H9 (cell line): ENCODE measurements at regions not wholly inside any gene's neighbourhood (a gene's known extent, or its start where the extent isn't known, plus 50 kb on each side); places are given as distances from the start of the nearest gene placed in this dataset.

Source experiments
- DNase-seq: peaks from one replicate; pipeline ENCODE4 v3.0.0-alpha.2; 2017
- H2AFZ ChIP-seq: one replicate; pipeline ENCODE4 v1.6.1; 2013; ENCODE audit warnings: mild to moderate bottlenecking, low read length, control low read depth, moderate library complexity
- H2AK5ac ChIP-seq: 2 replicates; pipeline ENCODE4 v1.6.1; 2013; ENCODE audit warnings: low read length, control low read depth, mixed read lengths; ENCODE audit not compliant: insufficient read length
- H2BK120ac ChIP-seq: one replicate; pipeline ENCODE4 v1.6.1; 2013; ENCODE audit warnings: low read depth, mild to moderate bottlenecking, low read length, control low read depth, inconsistent platforms; ENCODE audit not compliant: poor library complexity, severe bottlenecking
- H2BK12ac ChIP-seq: 2 replicates; pipeline ENCODE4 v1.6.1; 2013; ENCODE audit warnings: low read length, control low read depth, mixed read lengths, low read depth; ENCODE audit not compliant: insufficient read length
- H2BK15ac ChIP-seq: 2 replicates; pipeline ENCODE4 v1.6.1; 2013; ENCODE audit warnings: low read depth, low read length, control low read depth
- H2BK20ac ChIP-seq: one replicate; pipeline ENCODE4 v1.6.1; 2013; ENCODE audit warnings: low read depth, mild to moderate bottlenecking, low read length, control low read depth, inconsistent platforms; ENCODE audit not compliant: poor library complexity, severe bottlenecking
- H2BK5ac ChIP-seq: 2 replicates; pipeline ENCODE4 v1.6.1; 2013; ENCODE audit warnings: low read length, control low read depth, mixed read lengths; ENCODE audit not compliant: insufficient read length
- H3K14ac ChIP-seq: 2 replicates; pipeline ENCODE4 v1.6.1; 2013; ENCODE audit warnings: low read length, control low read depth; ENCODE audit not compliant: insufficient read depth
- H3K18ac ChIP-seq: 2 replicates; pipeline ENCODE4 v1.6.1; 2013; ENCODE audit warnings: low read depth, mild to moderate bottlenecking, mixed read lengths, low read length, control low read depth; ENCODE audit not compliant: insufficient read length
- H3K23ac ChIP-seq: 2 replicates; pipeline ENCODE4 v1.6.1; 2013; ENCODE audit warnings: low read length, control low read depth, mixed read lengths, low read depth; ENCODE audit not compliant: insufficient read length
- H3K23me2 ChIP-seq: 2 replicates; pipeline ENCODE4 v1.6.1; 2013; ENCODE audit warnings: low read depth, mild to moderate bottlenecking, mixed read lengths, low read length, control low read depth; ENCODE audit not compliant: insufficient read length, poor library complexity, severe bottlenecking
- H3K27ac ChIP-seq: 2 replicates; pipeline ENCODE4 v1.5.1; 2013; ENCODE audit warnings: low read length, control low read depth, mixed read lengths, low read depth; ENCODE audit not compliant: insufficient read length
- H3K27me3 ChIP-seq: 2 replicates; pipeline ENCODE4 v1.6.1; 2013; ENCODE audit warnings: low read length, control low read depth, inconsistent platforms; ENCODE audit not compliant: insufficient read depth
- H3K4ac ChIP-seq: 2 replicates; pipeline ENCODE4 v1.6.1; 2013; ENCODE audit warnings: low read depth, mild to moderate bottlenecking, control low read depth, inconsistent platforms, low read length, moderate library complexity
- H3K4me1 ChIP-seq: 2 replicates; pipeline ENCODE4 v1.6.1; 2013; ENCODE audit warnings: low read length, control low read depth, inconsistent platforms; ENCODE audit not compliant: insufficient read depth
- H3K4me2 ChIP-seq: 2 replicates; pipeline ENCODE4 v1.6.1; 2013; ENCODE audit warnings: low read length, control low read depth, mixed read lengths; ENCODE audit not compliant: insufficient read length, insufficient read depth
- H3K56ac ChIP-seq: 2 replicates; pipeline ENCODE4 v1.6.1; 2013; ENCODE audit warnings: low read depth, mild to moderate bottlenecking, mixed read lengths, low read length, control low read depth; ENCODE audit not compliant: insufficient read length
- H3K79me1 ChIP-seq: 2 replicates; pipeline ENCODE4 v1.6.1; 2013; ENCODE audit warnings: low read depth, mild to moderate bottlenecking, moderate library complexity, low read length, control low read depth, inconsistent platforms; ENCODE audit not compliant: insufficient read depth, poor library complexity, severe bottlenecking
- H3K79me2 ChIP-seq: 2 replicates; pipeline ENCODE4 v1.6.1; 2013; ENCODE audit warnings: low read length, control low read depth, inconsistent platforms; ENCODE audit not compliant: insufficient read depth
- H3K9ac ChIP-seq: 2 replicates; pipeline ENCODE4 v1.6.1; 2013; ENCODE audit warnings: low read length, control low read depth, mixed read lengths; ENCODE audit not compliant: insufficient read length; ENCODE audit errors: extremely low read depth
- H3K9me3 ChIP-seq: one replicate; pipeline ENCODE4 v1.6.1; 2013; ENCODE audit warnings: low read depth, low read length, inconsistent platforms; ENCODE audit not compliant: control insufficient read depth
- H3T11ph ChIP-seq: one replicate; pipeline ENCODE4 v1.6.1; 2013; ENCODE audit warnings: mild to moderate bottlenecking, low read length, control low read depth, inconsistent platforms
- H4K20me1 ChIP-seq: one replicate; pipeline ENCODE4 v1.6.1; 2013; ENCODE audit not compliant: control insufficient read depth, insufficient read length, insufficient read depth
- H4K5ac ChIP-seq: 2 replicates; pipeline ENCODE4 v1.6.1; 2013; ENCODE audit warnings: low read depth, mild to moderate bottlenecking, mixed read lengths, low read length, control low read depth; ENCODE audit not compliant: insufficient read length
- H4K8ac ChIP-seq: replicated peaks from 2 replicates; pipeline ENCODE4 v1.6.1; 2013; ENCODE audit warnings: low read length, control low read depth, mixed read lengths, low read depth; ENCODE audit not compliant: insufficient read length
- H4K91ac ChIP-seq: 2 replicates; pipeline ENCODE4 v1.6.1; 2013; ENCODE audit warnings: low read depth, mild to moderate bottlenecking, moderate library complexity, mixed read lengths, low read length, control low read depth; ENCODE audit not compliant: insufficient read length
- H3K27ac Mint-ChIP-seq, 3 experiments: 2 replicates in 2 of 3; 3 replicates in 1 of 3; pipeline ENCODE4 v1.8.0; 2020 to 2021; ENCODE audit warnings: mixed read lengths in 3 of 3, mild to moderate bottlenecking in 1 of 3, moderate library complexity in 1 of 3
- H3K27me3 Mint-ChIP-seq: 2 replicates; pipeline ENCODE4 v1.8.0; 2021; ENCODE audit warnings: low read depth, mild to moderate bottlenecking, moderate library complexity, mixed read lengths
- H3K36me3 Mint-ChIP-seq, 3 experiments: 2 replicates in 2 of 3; 3 replicates in 1 of 3; pipeline ENCODE4 v1.8.0; 2020 to 2021; ENCODE audit warnings: low read depth in 3 of 3, mixed read lengths in 3 of 3; ENCODE audit not compliant: insufficient read depth in 1 of 3
- H3K4me1 Mint-ChIP-seq, 2 experiments: 2 replicates each; pipeline ENCODE4 v1.8.0; 2020; ENCODE audit warnings: mixed read lengths in 2 of 2
- H3K4me3 Mint-ChIP-seq, 2 experiments: 2 replicates in 1 of 2; 3 replicates in 1 of 2; pipeline ENCODE4 v1.8.0; 2020 to 2021; ENCODE audit warnings: mild to moderate bottlenecking in 2 of 2, mixed read lengths in 2 of 2, moderate library complexity in 1 of 2
- H3K9me3 Mint-ChIP-seq, 2 experiments: 2 replicates in 1 of 2; 3 replicates in 1 of 2; pipeline ENCODE4 v1.8.0; 2020; ENCODE audit warnings: mild to moderate bottlenecking in 2 of 2, mixed read lengths in 2 of 2, moderate library complexity in 1 of 2
- CTCF ChIP-seq: fragments of 200-600 bp; sonication (generic); conservative IDR thresholded peaks from 3 replicates; pipeline ENCODE4 v1.8.0; 2021; ENCODE audit warnings: antibody characterized with exemption, mild to moderate bottlenecking
- WGBS: extraction: QIAGEN DNeasy Blood & Tissue Kit; methylation state at CpG from one replicate; pipeline ENCODE4 v1.1.7; 2013; ENCODE audit warnings: missing lambda C conversion rate, low lambda C conversion rate, mixed read lengths; ENCODE audit not compliant: insufficient read length; ENCODE audit errors: extremely low coverage; 5-methylcytosine and 5-hydroxymethylcytosine counted together

GRCh38 chr12:111122458-111122878 is 202.1 kb upstream of the MYL2 start:
- Histone ChIP-seq H2AFZ (no peak overlapping the region), H3K9ac (no peak overlapping the region), H3T11ph (no peak overlapping the region), H3K79me1 (no peaks in the 10 kb centered on the region), H2BK120ac (no peak overlapping the region), H3K23me2 (no peaks in the 10 kb centered on the region), H4K20me1 (no peaks in the 10 kb centered on the region), H3K18ac (no peak overlapping the region), H3K56ac (no peak overlapping the region), H4K5ac (no peak overlapping the region), H2BK5ac (no peak overlapping the region), H4K8ac (no peak overlapping the region), H2BK12ac (no peak overlapping the region), H3K14ac (no peak overlapping the region), H3K27me3 (no peaks in the 10 kb centered on the region), H3K23ac (no peak overlapping the region), H3K79me2 (no peaks in the 10 kb centered on the region), H3K9me3 (no peaks in the 10 kb centered on the region), H3K4me2 (no peak overlapping the region), H2BK15ac (no peak overlapping the region), H3K27ac (no peak overlapping the region), H3K4ac (no peak overlapping the region), H3K4me1 (no peaks in the 10 kb centered on the region), H4K91ac (no peak overlapping the region), H2BK20ac (no peak overlapping the region), H2AK5ac (no peak overlapping the region)
- no CpG with 5 or more reads among the region's 7 CpGs for WGBS
- Mint-ChIP-seq H3K4me3 (no peak overlapping the region), H3K27ac (no peak overlapping the region), H3K36me3 (no peaks in the 10 kb centered on the region), H3K4me1 (peaks cover 20 to 25% of the 10 kb centered on the region in 2 experiments), H3K27me3 (no peaks in the 10 kb centered on the region), H3K9me3 (no peaks in the 10 kb centered on the region)
- no peak for TF ChIP-seq CTCF
- DNase-seq = no peak
